ENCODE measurements at regions not wholly inside any gene's neighbourhood (a gene's known extent, or its start where the extent isn't known, plus 50 kb on each side); places are given as distances from the start of the nearest gene placed in this dataset.

- H4K91ac ChIP-seq (ENCODE audit: insufficient read length, low read depth, low read length) = no peak overlapping the region
- H3K9ac ChIP-seq (ENCODE audit: extremely low read depth, insufficient read length, low read length) = no peak overlapping the region
- no peak overlapping the region for H2AK5ac ChIP-seq (ENCODE audit: insufficient read length, low read length)
- H2BK5ac ChIP-seq (ENCODE audit: insufficient read length, low read length) = no peak overlapping the region
- no peak for DNase-seq
- H4K8ac ChIP-seq (replicated peaks; ENCODE audit: insufficient read length, low read depth, low read length) = no peak overlapping the region
- Mint-ChIP-seq H3K4me1 (peaks cover 9 to 23% of the 10 kb centered on the region in 2 experiments), H3K36me3 (ENCODE audit: insufficient read depth in 1 of 3, low read depth in 3 of 3) (no peaks in the 10 kb centered on the region), H3K4me3 (no peak overlapping the region), H3K27me3 (ENCODE audit: low read depth) (no peaks in the 10 kb centered on the region), H3K27ac (no peak overlapping the region), H3K9me3 (no peaks in the 10 kb centered on the region; a peak in 1 of 5 replicates)
- H2BK120ac ChIP-seq (ENCODE audit: low read depth, low read length, poor library complexity, severe bottlenecking) = no peak overlapping the region
- H3K27me3 ChIP-seq (ENCODE audit: insufficient read depth, low read length) = no peaks in the 10 kb centered on the region
- H3T11ph ChIP-seq (ENCODE audit: low read length) = no peak overlapping the region
- no peak overlapping the region for H4K5ac ChIP-seq (ENCODE audit: insufficient read length, low read depth, low read length)
- H2AFZ ChIP-seq (ENCODE audit: low read length) = no peak overlapping the region
- H3K23me2 ChIP-seq (ENCODE audit: insufficient read length, low read depth, low read length, poor library complexity, severe bottlenecking) = no peaks in the 10 kb centered on the region
- no peak overlapping the region for H3K23ac ChIP-seq (ENCODE audit: insufficient read length, low read depth, low read length)
- H3K56ac ChIP-seq (ENCODE audit: insufficient read length, low read depth, low read length) = no peak overlapping the region
- H3K4me1 ChIP-seq (ENCODE audit: insufficient read depth, low read length) = no peaks in the 10 kb centered on the region
- no peak overlapping the region for H3K27ac ChIP-seq (ENCODE audit: insufficient read length, low read depth, low read length)
- H3K79me1 ChIP-seq (ENCODE audit: insufficient read depth, low read depth, low read length, poor library complexity, severe bottlenecking) = no peaks in the 10 kb centered on the region
- H3K4ac ChIP-seq (ENCODE audit: low read depth, low read length) = no peak overlapping the region
- H2BK20ac ChIP-seq (ENCODE audit: low read depth, low read length, poor library complexity, severe bottlenecking) = no peak overlapping the region
- no peaks in the 10 kb centered on the region for H3K79me2 ChIP-seq (ENCODE audit: insufficient read depth, low read length)
- TF ChIP-seq, protein P1, sequence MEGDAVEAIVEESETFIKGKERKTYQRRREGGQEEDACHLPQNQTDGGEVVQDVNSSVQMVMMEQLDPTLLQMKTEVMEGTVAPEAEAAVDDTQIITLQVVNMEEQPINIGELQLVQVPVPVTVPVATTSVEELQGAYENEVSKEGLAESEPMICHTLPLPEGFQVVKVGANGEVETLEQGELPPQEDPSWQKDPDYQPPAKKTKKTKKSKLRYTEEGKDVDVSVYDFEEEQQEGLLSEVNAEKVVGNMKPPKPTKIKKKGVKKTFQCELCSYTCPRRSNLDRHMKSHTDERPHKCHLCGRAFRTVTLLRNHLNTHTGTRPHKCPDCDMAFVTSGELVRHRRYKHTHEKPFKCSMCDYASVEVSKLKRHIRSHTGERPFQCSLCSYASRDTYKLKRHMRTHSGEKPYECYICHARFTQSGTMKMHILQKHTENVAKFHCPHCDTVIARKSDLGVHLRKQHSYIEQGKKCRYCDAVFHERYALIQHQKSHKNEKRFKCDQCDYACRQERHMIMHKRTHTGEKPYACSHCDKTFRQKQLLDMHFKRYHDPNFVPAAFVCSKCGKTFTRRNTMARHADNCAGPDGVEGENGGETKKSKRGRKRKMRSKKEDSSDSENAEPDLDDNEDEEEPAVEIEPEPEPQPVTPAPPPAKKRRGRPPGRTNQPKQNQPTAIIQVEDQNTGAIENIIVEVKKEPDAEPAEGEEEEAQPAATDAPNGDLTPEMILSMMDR (conservative IDR thresholded peaks at IDR 0.05) = no peak
- H2BK15ac ChIP-seq (ENCODE audit: low read depth, low read length) = no peak overlapping the region
- no peak overlapping the region for H3K18ac ChIP-seq (ENCODE audit: insufficient read length, low read depth, low read length)
- H3K9me3 ChIP-seq (ENCODE audit: control insufficient read depth, low read depth, low read length) = no peaks in the 10 kb centered on the region
- no CpG with 5 or more reads among the region's 4 CpGs for WGBS (ENCODE audit: extremely low coverage, insufficient read length, low lambda C conversion rate)
- H4K20me1 ChIP-seq (ENCODE audit: control insufficient read depth, insufficient read depth, insufficient read length) = no peaks in the 10 kb centered on the region
- H2BK12ac ChIP-seq (ENCODE audit: insufficient read length, low read depth, low read length) = no peak overlapping the region
- no peak overlapping the region for H3K4me2 ChIP-seq (ENCODE audit: insufficient read depth, insufficient read length, low read length)
- no peak overlapping the region for H3K14ac ChIP-seq (ENCODE audit: insufficient read depth, low read length)
Measured at GRCh38 chr1:66439031-66439740, 94.8 kb upstream of the SGIP1 start.

Data from H9 (cell line).